ENCODE measurements at regions not wholly inside any gene's neighbourhood (a gene's known extent, or its start where the extent isn't known, plus 50 kb on each side); places are given as distances from the start of the nearest gene placed in this dataset.

DNA sequence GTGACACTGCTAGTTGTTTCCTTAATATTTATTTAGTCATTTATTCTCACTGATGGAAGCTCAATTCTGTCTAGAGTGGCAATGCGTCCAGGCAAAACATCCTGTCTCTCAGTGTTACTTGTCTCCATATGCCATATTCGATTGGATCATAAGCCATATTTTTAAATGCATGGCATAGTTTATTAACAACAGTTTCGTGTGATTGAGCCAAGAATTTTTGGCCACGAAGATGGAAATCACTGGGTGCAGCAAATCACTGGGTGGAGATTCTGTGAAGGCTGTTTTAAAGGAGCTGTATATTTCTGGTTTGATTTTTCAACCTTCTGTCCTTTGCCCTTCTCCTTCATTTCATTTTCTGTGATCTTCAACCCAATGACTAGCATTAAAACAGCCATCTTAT, 205.2 kb downstream of the JRKL start:
- DNase-seq (ENCODE audit: low read depth) = no peak

- DNase-seq (ENCODE audit: low read depth) = no peak
Observed at GRCh38 chr11:96607864-96608558, 218.2 kb downstream of the JRKL start.

DNA sequence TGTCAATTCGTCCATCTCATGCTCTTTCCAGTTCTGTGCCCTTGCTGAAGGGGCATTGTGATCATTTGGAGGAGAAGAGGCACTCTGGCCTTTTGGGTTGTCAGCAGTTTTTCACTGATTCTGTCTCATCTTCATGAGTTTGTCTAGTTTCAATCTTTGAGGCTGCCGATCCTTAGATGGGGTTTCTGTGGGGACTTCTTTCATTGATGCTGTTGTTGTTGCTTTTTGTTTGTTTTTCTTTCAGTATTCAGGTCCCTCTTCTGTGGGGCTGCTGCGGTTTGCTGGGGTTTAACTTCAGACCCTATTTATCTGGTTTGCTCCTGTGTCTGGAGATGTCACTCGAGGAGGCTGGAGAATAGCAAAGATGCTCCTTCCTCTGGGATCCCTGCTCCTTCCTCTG, 224.3 kb downstream of the JRKL start:
- no peak for DNase-seq (ENCODE audit: low read depth)

- peak; percentile 83 for DNase-seq (ENCODE audit: low read depth)
Observed at GRCh38 chr11:96614846-96615245, 225.0 kb downstream of the JRKL start.

GRCh38 chr11:96620464-96621044, 230.7 kb downstream of the JRKL start:
- DNase-seq (ENCODE audit: low read depth) = no peak

GRCh38 chr11:96621161-96621560, 231.3 kb downstream of the JRKL start:
- no peak for DNase-seq (ENCODE audit: low read depth)

GRCh38 chr11:96622026-96622634, 232.3 kb downstream of the JRKL start:
- no peak for DNase-seq (ENCODE audit: low read depth)

DNA sequence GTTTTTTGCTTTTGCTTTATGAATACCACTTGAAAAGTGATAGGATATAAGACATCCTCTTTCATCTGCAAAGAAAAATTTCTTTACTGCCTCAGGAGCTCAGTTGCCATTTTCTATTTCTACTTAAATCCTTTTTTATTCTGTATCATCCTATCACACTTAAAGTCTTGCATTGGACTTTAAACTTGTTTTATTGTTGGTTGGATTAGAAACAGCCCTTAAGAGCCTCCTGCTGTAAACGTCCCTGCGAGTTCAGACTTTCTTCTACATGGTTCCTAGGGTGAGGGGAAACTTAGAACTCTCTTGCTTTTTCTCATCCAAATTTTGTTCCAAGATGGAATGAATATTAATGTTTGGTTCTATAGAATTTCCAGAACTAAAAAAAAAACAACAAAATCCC, 234.3 kb downstream of the JRKL start:
- no peak for DNase-seq (ENCODE audit: low read depth)

GRCh38 chr11:96627376-96627775, 237.6 kb downstream of the JRKL start:
- DNase-seq (ENCODE audit: low read depth) = no peak

DNA sequence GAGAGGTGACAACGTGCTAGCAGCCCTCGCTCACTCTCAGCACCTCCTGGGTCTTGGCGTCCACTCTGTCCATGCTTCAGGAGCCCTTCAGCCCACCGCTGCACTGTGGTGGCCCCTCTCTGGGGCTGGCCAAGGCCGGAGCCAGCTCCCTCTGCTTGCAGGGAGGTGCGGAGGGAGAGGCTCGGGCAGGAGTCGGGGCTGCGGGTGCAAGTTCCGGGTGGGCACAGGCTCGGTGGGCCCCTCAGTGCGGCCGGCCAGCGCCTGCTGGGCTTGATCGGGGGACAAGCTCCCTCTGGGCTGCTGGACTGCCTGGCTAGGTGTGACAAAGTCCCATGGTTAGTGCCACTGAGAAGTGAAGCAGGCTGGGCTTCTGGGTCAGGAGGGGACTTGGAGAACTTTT, 245.8 kb downstream of the JRKL start:
- no peak for DNase-seq (ENCODE audit: low read depth)

DNA sequence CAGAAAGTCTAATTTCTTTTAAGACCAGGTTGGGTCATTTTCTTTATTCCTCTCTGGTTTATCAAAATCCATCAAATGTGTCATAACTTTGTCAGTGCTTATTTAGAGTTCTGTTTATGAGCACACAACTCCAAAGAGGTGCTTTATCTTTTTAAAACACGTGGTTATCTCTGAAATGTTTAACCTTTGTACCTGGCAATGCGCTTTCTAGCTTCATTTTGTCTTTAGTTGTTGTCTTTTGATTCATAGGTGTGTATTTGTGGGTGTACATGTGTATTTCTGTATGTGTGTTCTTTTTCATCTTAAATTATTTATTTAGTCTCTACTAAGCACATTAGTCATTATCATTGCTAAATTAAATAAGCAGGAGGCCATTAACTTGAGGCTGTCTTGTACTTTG, 251.4 kb downstream of the JRKL start:
- DNase-seq (ENCODE audit: low read depth) = no peak

DNA sequence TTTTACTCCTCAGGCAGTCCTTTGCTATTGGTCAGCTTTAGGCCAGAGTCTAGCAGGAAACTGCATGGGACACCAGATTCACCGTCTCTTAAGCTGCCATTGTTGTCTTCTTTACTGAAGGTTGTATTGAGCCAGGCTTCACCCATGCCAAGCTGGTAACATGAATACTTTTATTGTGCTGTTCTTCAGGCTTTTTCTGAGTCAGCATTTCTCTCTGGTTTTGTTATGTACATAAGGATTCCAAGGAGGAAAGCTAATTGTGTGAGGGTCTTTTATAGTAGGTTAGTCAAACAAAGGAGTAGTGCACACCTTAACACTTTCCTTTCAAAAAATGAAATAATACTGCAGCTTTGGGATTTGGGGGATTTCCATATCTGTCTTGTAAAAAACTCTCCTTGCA, 252.8 kb downstream of the JRKL start:
- no peak for DNase-seq (ENCODE audit: low read depth)

DNA sequence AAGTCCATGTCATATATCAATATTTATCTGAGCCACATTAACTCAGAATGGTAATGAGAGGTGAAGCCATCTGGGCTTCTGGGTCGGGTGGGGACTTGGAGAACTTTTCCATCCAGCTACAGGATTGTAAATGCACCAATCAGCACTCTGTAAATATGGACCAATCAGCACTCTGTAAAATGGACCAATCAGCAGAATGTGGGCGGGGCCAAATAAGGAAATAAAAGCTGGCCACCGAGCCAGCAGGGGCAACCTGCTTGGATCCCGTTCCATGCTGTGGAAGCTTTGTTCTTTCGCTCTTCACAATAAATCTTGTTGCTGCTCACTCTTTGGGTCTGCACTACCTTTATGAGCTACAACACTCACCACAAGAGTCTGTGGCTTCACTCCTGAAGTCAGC, 253.4 kb downstream of the JRKL start:
- DNase-seq (ENCODE audit: low read depth) = no peak

- no peak for DNase-seq (ENCODE audit: low read depth)
Observed at GRCh38 chr11:96647621-96648020, 257.8 kb downstream of the JRKL start.

- peak; percentile 0 for DNase-seq (ENCODE audit: low read depth)
Observed at GRCh38 chr11:96648991-96649390, 259.2 kb downstream of the JRKL start.

GRCh38 chr11:96652516-96652915, 262.7 kb downstream of the JRKL start:
- no peak for DNase-seq (ENCODE audit: low read depth)

- no peak for DNase-seq (ENCODE audit: low read depth)
Observed at GRCh38 chr11:96655474-96655873, 265.7 kb downstream of the JRKL start.

DNA sequence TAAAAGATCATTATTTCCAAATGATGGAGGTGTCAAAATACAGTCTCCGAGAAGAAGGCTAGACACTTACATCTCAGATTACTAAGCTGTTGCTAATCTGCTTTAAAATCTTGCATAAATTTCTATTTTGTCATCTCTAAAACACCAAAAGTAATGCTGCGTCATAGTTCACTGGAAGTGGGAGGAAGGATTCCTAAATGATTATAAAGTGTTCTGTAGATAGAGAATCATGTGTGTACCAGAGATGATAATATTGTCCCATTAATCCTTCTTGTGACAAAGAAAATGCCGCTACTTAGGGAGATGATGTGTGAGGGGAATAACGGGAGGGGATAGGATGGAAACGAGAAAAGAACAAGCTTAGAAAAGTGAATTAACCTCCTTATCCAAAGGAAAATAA, 268.6 kb downstream of the JRKL start:
- DNase-seq (ENCODE audit: low read depth) = no peak

- no peak for DNase-seq (ENCODE audit: low read depth)
Observed at GRCh38 chr11:96664110-96664509, 274.3 kb downstream of the JRKL start.

- no peak for DNase-seq (ENCODE audit: low read depth)
Observed at GRCh38 chr11:96680211-96681018, 290.6 kb downstream of the JRKL start.

GRCh38 chr11:96681019-96681716, 291.4 kb downstream of the JRKL start:
- DNase-seq (ENCODE audit: low read depth) = no peak

DNA sequence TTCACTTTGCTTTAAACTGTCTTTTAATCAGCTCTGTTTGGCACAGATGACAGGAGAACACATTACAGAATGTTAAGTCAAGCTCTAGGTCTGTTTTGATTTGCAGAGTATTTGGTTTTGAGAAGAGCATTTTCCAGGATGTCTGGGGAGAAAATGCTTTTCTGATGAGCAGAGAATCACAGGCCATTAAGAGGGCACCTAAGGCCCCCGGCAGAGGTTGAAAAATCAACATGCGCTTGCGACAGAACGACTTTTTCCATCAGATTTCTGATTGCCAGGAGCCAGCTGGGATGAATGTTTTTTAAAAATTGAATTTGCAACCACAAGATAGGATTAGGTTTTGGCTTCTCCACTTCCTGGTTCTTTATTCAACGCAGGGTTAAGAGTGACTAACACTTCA, 304.5 kb downstream of the JRKL start:
- no peak for DNase-seq (ENCODE audit: low read depth)

Data from myocyte (in vitro differentiated cells).